C4-2B (cell line): ENCODE measurements at regions not wholly inside any gene's neighbourhood (a gene's known extent, or its start where the extent isn't known, plus 50 kb on each side); places are given as distances from the start of the nearest gene placed in this dataset.

Source experiments
- H3K27ac ChIP-seq: fragments of 450-650 bp; 2 replicates; pipeline ENCODE4 v1.5.1; 2017
- ZFX ChIP-seq: fragments of 450-650 bp; IDR thresholded peaks from 2 replicates; pipeline ENCODE4 v1.6.1; 2017
- TF ChIP-seq, protein P1 (sequence below): fragments of 450-650 bp; conservative IDR thresholded peaks from 2 replicates; pipeline ENCODE4 v1.5.1; 2017; ENCODE audit warnings: mild to moderate bottlenecking

DNA sequence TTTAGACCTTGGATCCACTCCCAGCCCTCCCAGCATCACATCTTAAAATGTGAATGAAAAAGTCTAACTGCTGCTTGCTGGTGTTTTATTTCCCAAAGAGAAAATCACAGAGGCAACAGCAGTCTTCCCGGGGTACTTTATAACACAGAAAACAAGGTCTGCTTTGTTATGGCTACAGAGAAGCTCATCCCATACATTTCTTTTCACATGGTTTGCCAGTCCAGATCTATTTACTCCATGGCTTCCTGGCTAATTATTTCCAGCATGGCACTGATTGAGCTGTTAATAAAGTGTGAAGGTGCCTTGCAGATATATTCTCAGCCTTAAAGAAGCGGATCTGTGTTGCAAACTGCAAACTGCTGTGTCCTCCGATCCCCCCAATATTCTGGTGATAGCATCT, 466.1 kb upstream of the CFAP20DC start:
- TF ChIP-seq, protein P1, sequence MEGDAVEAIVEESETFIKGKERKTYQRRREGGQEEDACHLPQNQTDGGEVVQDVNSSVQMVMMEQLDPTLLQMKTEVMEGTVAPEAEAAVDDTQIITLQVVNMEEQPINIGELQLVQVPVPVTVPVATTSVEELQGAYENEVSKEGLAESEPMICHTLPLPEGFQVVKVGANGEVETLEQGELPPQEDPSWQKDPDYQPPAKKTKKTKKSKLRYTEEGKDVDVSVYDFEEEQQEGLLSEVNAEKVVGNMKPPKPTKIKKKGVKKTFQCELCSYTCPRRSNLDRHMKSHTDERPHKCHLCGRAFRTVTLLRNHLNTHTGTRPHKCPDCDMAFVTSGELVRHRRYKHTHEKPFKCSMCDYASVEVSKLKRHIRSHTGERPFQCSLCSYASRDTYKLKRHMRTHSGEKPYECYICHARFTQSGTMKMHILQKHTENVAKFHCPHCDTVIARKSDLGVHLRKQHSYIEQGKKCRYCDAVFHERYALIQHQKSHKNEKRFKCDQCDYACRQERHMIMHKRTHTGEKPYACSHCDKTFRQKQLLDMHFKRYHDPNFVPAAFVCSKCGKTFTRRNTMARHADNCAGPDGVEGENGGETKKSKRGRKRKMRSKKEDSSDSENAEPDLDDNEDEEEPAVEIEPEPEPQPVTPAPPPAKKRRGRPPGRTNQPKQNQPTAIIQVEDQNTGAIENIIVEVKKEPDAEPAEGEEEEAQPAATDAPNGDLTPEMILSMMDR = no peak
- TF ChIP-seq ZFX = no peak
- H3K27ac ChIP-seq = no peak overlapping the region

DNA sequence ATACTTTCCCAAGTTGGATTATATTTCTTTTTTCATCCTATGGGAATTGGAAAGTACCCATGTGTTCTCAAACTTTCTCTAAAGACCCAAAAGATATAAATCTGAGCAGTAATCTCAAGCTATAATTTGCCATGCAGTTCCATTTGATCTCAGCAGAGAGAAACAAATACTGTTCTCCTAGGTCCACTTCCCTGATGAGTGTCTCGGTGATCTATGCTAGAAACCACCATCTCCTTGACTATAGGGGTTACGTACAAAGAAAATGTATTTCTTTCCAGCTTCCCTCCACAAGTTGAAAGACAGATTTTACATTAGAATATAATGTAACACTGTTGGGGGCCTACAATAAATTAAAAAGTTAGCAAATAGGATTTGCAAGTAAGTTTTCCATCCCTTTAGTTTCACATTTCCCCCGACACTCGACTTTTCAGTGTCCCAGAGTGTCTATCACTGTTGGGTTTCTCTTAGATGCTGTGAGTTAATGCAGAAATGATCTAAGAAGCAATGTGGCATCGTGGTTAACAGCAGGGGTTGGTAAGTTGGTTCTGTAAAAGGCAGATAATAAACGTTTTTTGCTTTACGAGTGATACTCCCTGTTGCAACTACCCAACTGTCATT, 465.1 kb upstream of the CFAP20DC start:
- TF ChIP-seq ZFX = no peak
- TF ChIP-seq, protein P1 = no peak
- no peak overlapping the region for H3K27ac ChIP-seq

DNA sequence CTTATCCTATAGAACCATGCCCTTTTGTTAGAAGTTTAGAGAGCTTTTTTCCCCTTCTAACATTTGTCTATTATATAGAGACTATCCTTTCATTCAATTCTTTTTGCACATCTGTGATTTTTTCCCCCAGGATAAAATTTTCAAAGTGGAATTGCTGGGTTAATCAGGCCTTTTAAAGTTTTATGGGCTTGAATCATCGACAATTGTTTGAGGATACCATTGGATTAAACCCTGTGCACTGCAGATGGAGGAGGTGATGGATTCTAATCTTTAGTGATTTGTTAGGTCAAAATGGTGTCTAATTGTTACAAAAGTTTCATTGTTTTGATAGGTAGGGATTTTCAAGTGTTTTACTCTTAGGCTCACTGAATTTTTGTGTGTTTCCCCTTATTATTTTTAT, 463.7 kb upstream of the CFAP20DC start:
- TF ChIP-seq ZFX = no peak
- TF ChIP-seq, protein P1 = no peak
- no peak overlapping the region for H3K27ac ChIP-seq

DNA sequence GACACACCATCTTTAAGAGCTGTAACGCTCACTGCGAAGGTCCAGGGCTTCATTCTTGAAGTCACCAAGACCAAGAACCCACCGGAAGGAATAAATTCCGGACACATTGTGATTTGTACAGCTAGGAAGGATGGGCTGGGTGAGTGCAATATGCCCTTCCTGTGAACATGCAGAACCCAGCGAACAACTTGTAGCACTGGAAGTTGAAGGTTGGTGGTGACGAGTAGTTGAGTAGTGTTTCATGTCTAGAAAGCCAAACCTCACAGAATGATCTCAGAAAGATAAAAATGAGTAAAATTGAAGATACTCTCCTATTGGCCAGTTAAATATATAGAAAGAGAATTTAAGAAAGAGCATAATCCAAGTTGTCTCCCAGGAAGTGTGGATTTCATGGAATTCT, 462.2 kb upstream of the CFAP20DC start:
- TF ChIP-seq, protein P1 = no peak
- TF ChIP-seq ZFX = no peak
- no peak overlapping the region for H3K27ac ChIP-seq

DNA sequence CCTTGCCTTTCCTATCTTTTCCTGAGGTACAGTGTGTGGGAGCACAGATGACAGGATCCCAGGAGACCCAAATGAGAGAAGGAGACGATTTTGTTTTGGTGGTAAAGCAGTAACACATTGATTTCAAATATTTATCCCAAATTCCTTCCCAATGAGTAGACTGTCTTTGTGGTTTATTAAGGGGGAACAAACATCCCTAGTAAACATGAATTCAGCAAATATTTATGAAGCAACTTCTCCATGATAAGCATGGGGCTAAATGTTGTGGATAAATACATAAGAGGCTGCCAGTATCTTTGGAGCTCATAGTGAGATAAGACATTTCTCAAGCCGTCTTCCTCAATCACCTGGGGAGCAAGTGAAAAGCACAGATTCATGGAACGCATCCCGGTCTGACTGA, 460.8 kb upstream of the CFAP20DC start:
- no peak for TF ChIP-seq ZFX
- TF ChIP-seq, protein P1 = no peak
- H3K27ac ChIP-seq = no peak overlapping the region

DNA sequence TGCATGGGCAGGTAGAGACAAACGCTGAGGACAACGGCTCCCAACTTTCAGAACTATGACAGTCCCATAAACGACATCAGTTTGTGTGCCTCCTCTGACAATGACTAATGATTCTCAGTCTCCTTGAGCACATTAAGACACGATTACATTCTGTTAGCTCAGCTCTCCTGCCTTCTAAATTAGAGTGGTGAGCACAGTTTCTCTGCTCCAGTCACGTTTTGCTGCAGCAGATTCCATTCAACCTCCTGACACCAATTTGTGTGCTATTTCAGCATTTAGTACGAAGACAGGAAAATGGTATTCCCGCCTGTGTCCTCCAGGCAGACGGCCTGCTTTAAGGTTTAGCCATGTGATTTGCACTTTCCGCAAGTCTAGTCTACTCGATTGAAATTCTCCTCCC, 458.4 kb upstream of the CFAP20DC start:
- no peak overlapping the region for H3K27ac ChIP-seq

DNA sequence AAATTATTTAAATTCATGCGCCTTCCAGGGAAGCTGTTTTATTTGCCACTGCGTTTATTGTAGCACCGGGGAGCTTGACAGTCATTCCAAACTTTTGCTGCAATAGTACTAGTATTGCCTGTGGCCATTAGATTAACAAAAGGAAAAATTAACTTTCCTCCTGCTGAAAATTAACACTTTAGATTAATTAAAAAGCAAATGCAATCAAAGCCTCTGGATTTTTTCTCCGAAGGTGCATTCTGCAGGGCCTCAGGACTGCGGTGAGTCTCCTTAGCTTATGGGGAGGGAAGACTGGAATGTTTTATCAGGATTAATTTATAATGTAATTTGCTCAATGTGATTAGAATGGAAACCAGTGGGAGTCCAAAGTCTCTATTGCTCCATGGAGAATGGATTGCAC, 456.4 kb upstream of the CFAP20DC start:
- H3K27ac ChIP-seq = no peak overlapping the region
- no peak for TF ChIP-seq ZFX
- TF ChIP-seq, protein P1 = no peak

More for the DNA sequence above, 458.4 kb upstream of the CFAP20DC start:
- TF ChIP-seq, protein P1 = no peak
- TF ChIP-seq ZFX = no peak
